Cardiac fibroblast (primary cell): ENCODE measurements at regions not wholly inside any gene's neighbourhood (a gene's known extent, or its start where the extent isn't known, plus 50 kb on each side); places are given as distances from the start of the nearest gene placed in this dataset.
A peak's percentile ranks its signal among the peaks of the same experiment; 100 is the strongest.

Experiments used
- DNase-seq, 2 donors: peaks; one replicate each; pipeline versions ENCODE4 v3.0.0 to v3.0.0-alpha.2; 2010; ENCODE audit warnings: low read depth in 2 of 2
- H3K4me3 ChIP-seq, 2 donors: replicated peaks in 1 of 2; 1 replicate in 1 of 2; 2 replicates in 1 of 2; pipeline ENCODE4 v1.5.1; 2011; ENCODE audit warnings: low read depth in 2 of 2, low read length in 2 of 2, mild to moderate bottlenecking in 2 of 2, moderate library complexity in 1 of 2
- TF ChIP-seq, protein P1 (sequence below): IDR thresholded peaks from one replicate; pipeline ENCODE4 v1.5.1; 2011; ENCODE audit warnings: low read depth, mild to moderate bottlenecking, low read length, inconsistent platforms

- DNase-seq: no peak
- TF ChIP-seq, protein P1, sequence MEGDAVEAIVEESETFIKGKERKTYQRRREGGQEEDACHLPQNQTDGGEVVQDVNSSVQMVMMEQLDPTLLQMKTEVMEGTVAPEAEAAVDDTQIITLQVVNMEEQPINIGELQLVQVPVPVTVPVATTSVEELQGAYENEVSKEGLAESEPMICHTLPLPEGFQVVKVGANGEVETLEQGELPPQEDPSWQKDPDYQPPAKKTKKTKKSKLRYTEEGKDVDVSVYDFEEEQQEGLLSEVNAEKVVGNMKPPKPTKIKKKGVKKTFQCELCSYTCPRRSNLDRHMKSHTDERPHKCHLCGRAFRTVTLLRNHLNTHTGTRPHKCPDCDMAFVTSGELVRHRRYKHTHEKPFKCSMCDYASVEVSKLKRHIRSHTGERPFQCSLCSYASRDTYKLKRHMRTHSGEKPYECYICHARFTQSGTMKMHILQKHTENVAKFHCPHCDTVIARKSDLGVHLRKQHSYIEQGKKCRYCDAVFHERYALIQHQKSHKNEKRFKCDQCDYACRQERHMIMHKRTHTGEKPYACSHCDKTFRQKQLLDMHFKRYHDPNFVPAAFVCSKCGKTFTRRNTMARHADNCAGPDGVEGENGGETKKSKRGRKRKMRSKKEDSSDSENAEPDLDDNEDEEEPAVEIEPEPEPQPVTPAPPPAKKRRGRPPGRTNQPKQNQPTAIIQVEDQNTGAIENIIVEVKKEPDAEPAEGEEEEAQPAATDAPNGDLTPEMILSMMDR: no peak
- no peak overlapping the region for H3K4me3 ChIP-seq
These were observed 289.2 kb downstream of the TBX15 start for GRCh38 chr1:118698911-118699310.

DNA sequence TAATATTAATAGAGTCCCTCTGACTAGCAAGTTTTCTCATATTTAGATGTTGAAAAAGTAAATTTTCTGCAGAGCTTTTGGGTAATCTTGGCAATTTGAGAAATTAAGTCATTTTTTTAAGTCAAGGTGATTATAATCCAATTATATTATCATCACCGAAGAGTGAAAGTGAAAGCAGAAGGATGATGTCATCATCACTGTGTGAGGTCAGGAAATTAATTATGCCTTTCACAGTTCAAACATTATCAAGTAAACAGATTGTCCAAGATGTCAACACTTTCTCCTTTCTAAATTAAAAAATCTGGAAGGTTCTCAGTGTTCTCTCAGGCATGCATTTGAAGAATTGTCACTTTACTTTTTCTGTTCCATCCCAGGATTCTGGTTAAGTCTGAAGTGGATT, 296.0 kb downstream of the TBX15 start:
- no peak for DNase-seq
- H3K4me3 ChIP-seq: no peak overlapping the region
- TF ChIP-seq, protein P1: no peak

GRCh38 chr1:118688891-118689290, 299.3 kb downstream of the TBX15 start:
- DNase-seq: peak in 1 of 2 donors; percentile 22
- TF ChIP-seq, protein P1: no peak
- no peak overlapping the region for H3K4me3 ChIP-seq

DNA sequence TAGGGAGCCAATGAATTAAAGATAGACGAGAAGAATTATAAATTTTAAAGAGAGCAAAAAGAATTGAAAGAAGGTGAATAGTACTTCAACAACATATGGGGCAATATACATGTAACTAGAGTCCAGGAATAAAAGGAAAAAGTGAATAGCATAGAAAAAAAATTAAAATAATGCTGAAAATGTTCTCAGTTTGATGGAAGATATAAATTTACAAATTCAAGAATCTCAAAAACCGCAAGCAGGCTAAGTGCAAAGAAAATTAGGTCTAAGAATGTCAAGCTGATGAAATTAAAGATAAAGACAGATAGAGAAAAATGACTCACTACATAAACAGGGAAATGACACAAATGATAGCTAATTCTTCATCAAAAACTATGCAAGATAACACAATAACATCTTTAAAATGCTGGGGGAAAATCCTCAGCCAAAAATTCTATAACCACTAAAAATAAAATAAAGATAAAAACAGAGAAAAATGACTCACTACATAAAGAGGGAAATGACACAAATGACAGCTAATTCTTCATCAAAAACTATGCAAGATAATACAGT, 326.3 kb downstream of the TBX15 start:
- peak in 1 of 2 donors; percentile 3 for DNase-seq
- TF ChIP-seq, protein P1: no peak
- no peak overlapping the region for H3K4me3 ChIP-seq

GRCh38 chr1:118660769-118661168, 327.4 kb downstream of the TBX15 start:
- TF ChIP-seq, protein P1: no peak
- no peak for DNase-seq
- no peak overlapping the region for H3K4me3 ChIP-seq

DNA sequence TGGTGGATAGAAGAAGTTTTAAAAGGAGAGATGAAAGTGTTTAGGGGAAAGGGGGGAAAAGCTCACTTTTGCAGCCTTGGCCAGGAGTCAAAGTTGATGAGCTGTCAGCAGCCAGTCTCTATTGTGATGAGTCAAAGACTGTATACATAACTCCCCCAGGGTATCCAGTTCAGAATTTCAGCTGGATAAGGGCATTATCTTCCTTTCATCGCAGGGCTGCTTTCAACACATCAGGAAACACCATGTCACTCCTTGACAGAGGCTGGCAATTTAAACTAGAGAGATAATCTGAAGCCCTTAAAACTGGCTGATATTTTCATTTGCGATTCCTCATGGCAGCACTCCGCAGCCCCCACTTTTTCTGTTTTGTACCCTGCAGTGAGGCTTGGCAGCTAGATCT, 328.5 kb downstream of the TBX15 start:
- no peak overlapping the region for H3K4me3 ChIP-seq
- TF ChIP-seq, protein P1: no peak
- DNase-seq: peak in 1 of 2 donors; percentile 2
